DND-41 (cell line): ENCODE measurements at regions not wholly inside any gene's neighbourhood (a gene's known extent, or its start where the extent isn't known, plus 50 kb on each side); places are given as distances from the start of the nearest gene placed in this dataset.

Source experiments
- ATAC-seq: fragments of 200-7000 bp; cut with Tn5 transposase; 3 replicates; pipeline ENCODE4 v1.9.1; 2021; ENCODE audit warnings: low read depth; ENCODE audit not compliant: insufficient read depth
- DNase-seq: peaks from one replicate; pipeline ENCODE4 v3.0.0-alpha.2; 2020
- H2AFZ ChIP-seq: 2 replicates; pipeline ENCODE4 v1.6.0; 2012; ENCODE audit warnings: low read depth, low read length
- H3K27ac ChIP-seq: 2 replicates; pipeline ENCODE4 v1.5.1; 2012; ENCODE audit warnings: low read length, inconsistent platforms
- H3K27me3 ChIP-seq: fragments of 200-600 bp; sonication (generic); 2 replicates; pipeline ENCODE4 v1.6.0; 2012; ENCODE audit warnings: low read length, mild to moderate bottlenecking, inconsistent platforms; ENCODE audit not compliant: insufficient read depth, poor library complexity
- H3K36me3 ChIP-seq: 2 replicates; pipeline ENCODE4 v1.5.1; 2012; ENCODE audit warnings: low read length, inconsistent platforms; ENCODE audit not compliant: insufficient read depth
- H3K4me1 ChIP-seq: 2 replicates; pipeline ENCODE4 v1.5.1; 2012; ENCODE audit warnings: mild to moderate bottlenecking, low read length; ENCODE audit not compliant: insufficient read depth
- H3K4me2 ChIP-seq: 2 replicates; pipeline ENCODE4 v1.6.0; 2012; ENCODE audit warnings: mild to moderate bottlenecking, moderate library complexity, low read length, inconsistent platforms; ENCODE audit not compliant: insufficient read depth
- H3K4me3 ChIP-seq, 2 experiments: fragments of 200-600 bp in 1 of 2; shearing (Covaris generic) in 1 of 2; 2 replicates each; pipeline ENCODE4 v1.5.1; 2012 to 2016; ENCODE audit warnings: inconsistent platforms in 2 of 2, low read length in 2 of 2, mild to moderate bottlenecking in 2 of 2, low read depth in 1 of 2, moderate library complexity in 1 of 2
- H3K79me2 ChIP-seq: 2 replicates; pipeline ENCODE4 v1.6.0; 2012; ENCODE audit warnings: low read length, inconsistent platforms; ENCODE audit not compliant: insufficient read depth
- H3K9ac ChIP-seq: 2 replicates; pipeline ENCODE4 v1.6.0; 2012; ENCODE audit warnings: low read depth, mild to moderate bottlenecking, inconsistent platforms, low read length, moderate library complexity
- H3K9me3 ChIP-seq: 2 replicates; pipeline ENCODE4 v1.5.1; 2012; ENCODE audit warnings: low read length, moderate library complexity, mild to moderate bottlenecking, inconsistent platforms; ENCODE audit not compliant: insufficient read depth, severe bottlenecking
- H4K20me1 ChIP-seq: 2 replicates; pipeline ENCODE4 v1.6.0; 2012; ENCODE audit warnings: low read length; ENCODE audit not compliant: insufficient read depth
- CTCF ChIP-seq: IDR thresholded peaks from 2 replicates; pipeline ENCODE4 v1.5.1; 2012; ENCODE audit warnings: borderline replicate concordance, low read length, moderate library complexity, mild to moderate bottlenecking; ENCODE audit not compliant: poor library complexity, severe bottlenecking; ENCODE audit errors: extremely low read depth
- EZH2 ChIP-seq: IDR thresholded peaks from 3 replicates; pipeline ENCODE4 v1.6.1; 2012; ENCODE audit warnings: borderline replicate concordance, low read depth, mild to moderate bottlenecking, moderate library complexity, low read length, inconsistent platforms; ENCODE audit not compliant: severe bottlenecking

GRCh38 chr12:20018406-20018805 lies 349.9 kb upstream of the PDE3A start:
- H3K4me1 ChIP-seq: no peaks in the 10 kb centered on the region
- TF ChIP-seq EZH2: no peak
- no peak for TF ChIP-seq CTCF
- no peaks in the 10 kb centered on the region for H3K79me2 ChIP-seq
- no peak overlapping the region for H2AFZ ChIP-seq
- H4K20me1 ChIP-seq: no peaks in the 10 kb centered on the region
- no peaks in the 10 kb centered on the region for H3K9me3 ChIP-seq
- no peak overlapping the region for H3K9ac ChIP-seq
- no peak for DNase-seq
- H3K4me3 ChIP-seq: no peak overlapping the region
- H3K36me3 ChIP-seq: no peaks in the 10 kb centered on the region
- ATAC-seq: no peak
- H3K4me2 ChIP-seq: no peak overlapping the region
- no peaks in the 10 kb centered on the region for H3K27me3 ChIP-seq
- H3K27ac ChIP-seq: no peak overlapping the region

GRCh38 chr12:20024194-20024593 lies 344.1 kb upstream of the PDE3A start:
- Histone ChIP-seq H2AFZ (no peak overlapping the region), H3K4me3 (no peak overlapping the region), H3K36me3 (no peaks in the 10 kb centered on the region), H3K4me2 (no peak overlapping the region), H3K79me2 (no peaks in the 10 kb centered on the region), H3K4me1 (no peaks in the 10 kb centered on the region), H3K27me3 (no peaks in the 10 kb centered on the region), H3K27ac (no peak overlapping the region), H3K9ac (no peak overlapping the region), H3K9me3 (no peaks in the 10 kb centered on the region), H4K20me1 (no peaks in the 10 kb centered on the region)
- no peak for TF ChIP-seq EZH2
- TF ChIP-seq CTCF: no peak
- no peak for DNase-seq
- no peak for ATAC-seq

- DNase-seq (no peak), ATAC-seq (no peak)
- Histone ChIP-seq H3K4me3 (no peak overlapping the region), H2AFZ (no peak overlapping the region), H3K9me3 (no peaks in the 10 kb centered on the region), H3K9ac (no peak overlapping the region), H3K79me2 (no peaks in the 10 kb centered on the region), H3K4me2 (no peak overlapping the region), H3K4me1 (no peaks in the 10 kb centered on the region), H3K27ac (no peak overlapping the region), H4K20me1 (no peaks in the 10 kb centered on the region), H3K36me3 (no peaks in the 10 kb centered on the region), H3K27me3 (no peaks in the 10 kb centered on the region)
- TF ChIP-seq CTCF (no peak), EZH2 (no peak)
Observed at GRCh38 chr12:20028033-20028432, 340.3 kb upstream of the PDE3A start.

GRCh38 chr12:20030826-20031225 lies 337.5 kb upstream of the PDE3A start:
- Histone ChIP-seq H3K79me2 (no peaks in the 10 kb centered on the region), H3K9me3 (no peaks in the 10 kb centered on the region), H3K4me2 (no peak overlapping the region), H3K27ac (no peak overlapping the region), H3K4me1 (no peaks in the 10 kb centered on the region), H2AFZ (no peak overlapping the region), H3K9ac (no peak overlapping the region), H3K36me3 (no peaks in the 10 kb centered on the region), H3K27me3 (no peaks in the 10 kb centered on the region), H4K20me1 (no peaks in the 10 kb centered on the region), H3K4me3 (no peak overlapping the region)
- TF ChIP-seq EZH2 (no peak), CTCF (no peak)
- DNase-seq: no peak
- ATAC-seq: no peak
